ENCODE measurements at regions not wholly inside any gene's neighbourhood (a gene's known extent, or its start where the extent isn't known, plus 50 kb on each side); places are given as distances from the start of the nearest gene placed in this dataset.

DNA sequence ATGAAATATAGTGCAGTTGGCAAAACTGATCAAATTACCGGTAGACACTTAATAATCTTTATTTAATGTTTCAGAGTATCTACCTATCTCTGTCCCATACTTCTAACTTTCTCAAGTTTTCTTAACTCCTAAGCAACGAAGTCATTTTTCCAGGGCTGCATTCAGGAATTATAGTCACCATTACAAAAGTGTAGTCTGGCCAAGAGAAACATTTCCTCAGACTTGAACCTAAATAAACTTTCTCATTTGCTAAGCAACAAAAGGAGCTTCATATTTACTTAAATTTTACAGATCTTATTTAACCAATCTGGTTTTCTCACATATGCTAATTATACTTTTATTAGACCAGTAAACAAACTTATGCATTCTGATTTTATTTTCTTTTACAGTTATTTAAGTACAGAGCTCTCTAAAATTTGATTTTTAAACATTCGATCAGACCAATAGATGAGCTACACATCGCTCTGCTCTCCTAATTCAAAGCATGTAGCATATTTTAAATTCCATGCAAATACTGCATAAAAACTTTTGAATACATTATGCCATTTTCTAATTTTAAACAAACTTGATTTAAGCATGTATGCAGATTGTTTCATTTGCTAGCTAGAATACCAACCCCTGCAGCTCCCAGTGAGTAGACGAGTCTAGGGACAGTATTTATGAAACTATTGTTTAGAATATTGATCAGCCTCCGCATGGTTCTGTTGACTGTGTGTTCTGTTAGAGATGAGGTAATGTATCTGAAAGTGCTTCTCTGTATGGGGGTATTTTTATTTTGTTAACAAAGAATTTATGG, 201.4 kb downstream of the CHRM3 start:
- intact Hi-C loops (cut with DNase I), result no loop called here
- TF ChIP-seq EP300 (IDR thresholded peaks at IDR 0.05), result no peak
- TF ChIP-seq CTCF (IDR thresholded peaks at IDR 0.05), result no peak
- no peak for TF ChIP-seq POLR2A (IDR thresholded peaks at IDR 0.05)
- no peak for DNase-seq
- H3K9me3 ChIP-seq, result no peaks in the 10 kb centered on the region
- no peak overlapping the region for H3K4me3 ChIP-seq
- WGBS, 3 donors, result 71 to 77% (median 72%) methylated on average over 6 of the region's 6 CpGs
- H3K27ac ChIP-seq, result no peak overlapping the region
- no peaks in the 10 kb centered on the region for H3K27me3 ChIP-seq
- no peaks in the 10 kb centered on the region for H3K36me3 ChIP-seq
- H3K4me1 ChIP-seq (ENCODE audit: insufficient read depth), result peaks cover 1% of the 10 kb centered on the region

- intact Hi-C loops (cut with DNase I), result no loop called here
- no peak for DNase-seq
- Histone ChIP-seq H3K4me3 (no peak overlapping the region), H3K9me3 (no peaks in the 10 kb centered on the region), H3K27me3 (no peaks in the 10 kb centered on the region), H3K36me3 (no peaks in the 10 kb centered on the region), H3K27ac (no peak overlapping the region), H3K4me1 (ENCODE audit: insufficient read depth) (peaks cover 1% of the 10 kb centered on the region)
- TF ChIP-seq EP300 (IDR thresholded peaks at IDR 0.05) (no peak), POLR2A (IDR thresholded peaks at IDR 0.05) (no peak), CTCF (IDR thresholded peaks at IDR 0.05) (no peak)
These were observed 204.2 kb downstream of the CHRM3 start for GRCh38 chr1:239590556-239590955.

DNA sequence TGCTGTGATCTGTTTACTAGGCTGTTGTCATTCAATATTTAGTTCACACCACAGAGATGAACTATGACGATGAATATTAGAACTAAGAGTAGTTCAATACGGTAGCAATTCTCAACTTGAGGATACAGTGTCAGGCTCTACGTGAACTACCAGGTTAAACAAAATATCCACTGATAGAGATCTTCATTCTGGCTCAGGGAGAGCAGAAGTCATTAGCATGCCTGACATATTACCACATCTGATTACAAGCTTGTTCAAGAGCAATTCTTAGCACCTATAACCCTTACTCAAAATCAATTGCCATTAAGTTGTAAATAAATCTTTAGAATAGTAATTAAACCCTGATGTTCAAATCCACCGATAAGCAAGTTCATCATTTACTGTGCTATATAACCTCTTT, 207.2 kb downstream of the CHRM3 start:
- DNase-seq, result no peak
- no peaks in the 10 kb centered on the region for H3K36me3 ChIP-seq
- no peaks in the 10 kb centered on the region for H3K27me3 ChIP-seq
- H3K27ac ChIP-seq, result no peak overlapping the region
- TF ChIP-seq EP300 (IDR thresholded peaks at IDR 0.05), result no peak
- no peak for TF ChIP-seq CTCF (IDR thresholded peaks at IDR 0.05)
- TF ChIP-seq POLR2A (IDR thresholded peaks at IDR 0.05), result no peak
- H3K4me3 ChIP-seq, result no peak overlapping the region
- peaks cover 1% of the 10 kb centered on the region for H3K4me1 ChIP-seq (ENCODE audit: insufficient read depth)
- H3K9me3 ChIP-seq, result no peaks in the 10 kb centered on the region
- intact Hi-C loops (cut with DNase I), result no loop called here
- 89 to 96% (median 92%) methylated on average over 4 of the region's 4 CpGs for WGBS, 3 donors

DNA sequence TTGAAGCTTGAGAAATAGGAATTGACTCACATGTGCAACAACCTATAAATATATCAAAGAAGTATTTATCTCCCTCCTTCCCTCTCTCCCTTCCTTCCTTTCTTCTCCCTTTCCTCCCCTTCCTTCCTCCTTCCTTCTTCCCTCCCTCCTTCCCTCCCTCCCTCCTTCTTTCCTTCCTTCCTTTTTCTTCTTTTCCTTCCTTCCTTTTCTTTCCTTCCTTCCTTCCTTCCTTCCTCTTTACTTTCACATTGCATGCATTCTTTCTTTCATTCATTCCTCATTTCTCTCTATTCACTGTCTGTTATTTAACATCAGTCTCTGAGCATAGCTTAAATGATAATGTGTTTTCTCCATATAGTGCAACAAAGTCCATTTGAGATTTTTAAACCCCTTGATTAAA, 214.2 kb downstream of the CHRM3 start:
- Histone ChIP-seq H3K27me3 (no peaks in the 10 kb centered on the region), H3K4me3 (no peak overlapping the region), H3K27ac (no peak overlapping the region), H3K9me3 (no peaks in the 10 kb centered on the region), H3K36me3 (no peaks in the 10 kb centered on the region), H3K4me1 (ENCODE audit: insufficient read depth) (no peaks in the 10 kb centered on the region)
- TF ChIP-seq POLR2A (IDR thresholded peaks at IDR 0.05) (no peak), CTCF (IDR thresholded peaks at IDR 0.05) (no peak), EP300 (IDR thresholded peaks at IDR 0.05) (no peak)
- intact Hi-C loops (cut with DNase I), result no loop called here
- DNase-seq, result no peak

All from ovary (tissue), 7 donors.